Dermis microvascular lymphatic vessel endothelial cell (primary cell): ENCODE measurements at regions not wholly inside any gene's neighbourhood (a gene's known extent, or its start where the extent isn't known, plus 50 kb on each side); places are given as distances from the start of the nearest gene placed in this dataset.

Experiments used
- DNase-seq, 2 donors: peaks; one replicate each; pipeline versions ENCODE4 v3.0.0 to v3.0.0-alpha.2; 2010; ENCODE audit warnings: low read depth in 2 of 2

DNA sequence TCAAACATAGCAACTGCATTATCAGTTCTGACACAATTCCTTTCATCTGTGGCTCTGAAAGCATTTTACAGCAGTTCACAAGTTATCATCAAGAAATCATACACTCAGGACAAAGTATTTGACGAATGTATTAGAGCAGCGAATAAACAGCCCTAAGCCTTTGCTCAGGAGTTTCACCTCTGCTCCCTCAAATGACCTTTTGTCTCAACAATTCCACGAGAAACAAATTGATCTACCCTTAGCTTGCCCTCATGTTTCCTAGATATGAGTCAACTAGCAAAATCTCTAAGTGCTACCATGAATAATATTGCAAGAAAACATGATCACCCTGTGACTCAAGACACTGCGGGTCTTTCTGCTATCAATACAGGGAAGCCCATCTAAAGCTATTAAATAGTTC is 396.1 kb downstream of the EFNB2 start:
- DNase-seq = peak in 1 of 2 donors; percentile 60

DNA sequence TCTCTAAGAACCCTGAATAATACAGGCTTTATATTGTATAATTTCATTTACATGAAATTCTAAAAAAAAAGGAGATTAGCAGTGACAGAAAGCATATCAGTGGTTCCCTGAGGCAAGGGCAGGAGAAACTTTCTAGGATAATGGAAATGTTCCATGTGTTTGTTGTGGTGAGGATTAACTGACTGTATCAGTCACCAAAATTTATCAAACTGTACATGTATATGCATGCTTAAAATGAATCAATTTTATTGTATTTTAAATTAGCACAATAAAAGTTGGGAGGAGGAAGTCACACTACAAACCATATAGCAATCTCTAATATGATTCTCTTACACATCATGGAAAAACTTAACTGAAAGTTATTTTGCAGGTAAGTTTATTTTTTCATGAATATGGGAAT is 396.8 kb downstream of the EFNB2 start:
- DNase-seq = no peak

DNA sequence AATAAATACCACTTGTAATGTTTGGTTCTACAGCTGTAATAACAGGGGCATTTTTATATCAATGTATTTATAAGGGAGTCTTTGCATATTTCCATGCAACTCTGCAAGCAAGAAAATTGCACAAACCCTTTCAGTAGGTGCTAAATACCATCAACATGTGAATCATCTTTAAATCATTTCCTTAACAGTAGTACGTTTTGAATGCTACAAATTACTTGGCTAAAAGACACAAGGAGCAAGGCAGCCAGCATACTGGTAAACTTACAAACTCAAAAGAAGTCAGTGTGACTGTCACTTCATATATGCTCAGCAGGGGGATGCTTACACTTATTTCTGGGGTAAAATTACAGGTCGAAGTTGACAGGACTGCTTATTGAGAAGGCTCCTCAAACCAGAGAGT is 402.4 kb downstream of the EFNB2 start:
- peak in 1 of 2 donors; percentile 73 for DNase-seq

DNA sequence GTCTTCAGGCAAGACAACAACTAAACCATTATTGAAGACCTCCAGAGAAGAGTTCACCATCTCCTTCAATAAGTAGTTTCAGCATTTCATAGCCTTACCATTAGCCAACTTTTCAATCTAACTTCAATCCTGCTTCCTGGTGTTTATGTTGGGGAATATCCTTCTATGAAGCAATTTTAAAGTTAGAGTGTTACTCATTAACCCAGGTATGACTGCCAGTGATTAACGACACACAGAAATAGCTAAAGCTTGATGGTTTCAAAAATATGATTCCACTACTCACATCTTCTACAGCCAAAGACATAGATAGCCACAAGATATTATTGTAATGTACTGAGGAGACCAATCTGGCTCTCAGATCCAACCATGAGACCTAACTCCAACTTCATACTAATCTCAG is 403.2 kb downstream of the EFNB2 start:
- DNase-seq = no peak

DNA sequence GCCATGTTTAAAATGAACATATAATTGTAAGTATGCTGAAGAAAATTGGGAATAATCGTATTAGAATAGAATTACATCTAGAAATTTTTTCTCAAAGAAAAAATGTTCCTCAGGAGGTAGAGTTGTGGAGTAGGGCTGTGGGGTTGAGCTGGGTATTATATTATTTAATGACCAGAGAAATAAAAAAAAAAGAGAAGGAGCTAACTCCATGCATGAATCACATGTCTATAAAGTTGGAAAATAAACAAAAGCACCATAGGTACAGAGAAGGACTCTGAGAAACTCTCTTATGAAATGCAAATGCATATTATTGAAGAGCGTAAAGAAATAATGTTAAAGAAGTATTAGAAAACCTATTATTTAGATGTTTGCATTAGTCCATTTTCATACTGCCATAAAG is 405.5 kb downstream of the EFNB2 start:
- no peak for DNase-seq

DNA sequence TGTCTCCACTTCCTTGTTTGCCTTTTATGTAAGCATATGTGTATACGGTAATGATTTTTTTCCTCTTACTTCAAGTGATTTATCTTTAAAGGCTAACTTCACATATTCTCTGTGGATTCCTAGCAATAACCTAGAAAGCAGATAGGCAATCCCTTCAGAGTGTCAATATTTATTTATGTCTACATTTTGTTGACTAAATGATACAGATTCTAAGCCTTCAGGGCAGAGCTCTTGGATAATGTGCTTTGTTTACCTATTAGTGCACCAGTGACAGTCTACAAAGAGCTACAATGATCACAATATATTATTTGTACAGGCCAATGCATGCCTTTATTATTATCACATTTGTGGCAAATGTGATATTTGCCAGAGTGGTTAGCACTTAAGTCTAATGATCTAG is 406.2 kb downstream of the EFNB2 start:
- DNase-seq = no peak

DNA sequence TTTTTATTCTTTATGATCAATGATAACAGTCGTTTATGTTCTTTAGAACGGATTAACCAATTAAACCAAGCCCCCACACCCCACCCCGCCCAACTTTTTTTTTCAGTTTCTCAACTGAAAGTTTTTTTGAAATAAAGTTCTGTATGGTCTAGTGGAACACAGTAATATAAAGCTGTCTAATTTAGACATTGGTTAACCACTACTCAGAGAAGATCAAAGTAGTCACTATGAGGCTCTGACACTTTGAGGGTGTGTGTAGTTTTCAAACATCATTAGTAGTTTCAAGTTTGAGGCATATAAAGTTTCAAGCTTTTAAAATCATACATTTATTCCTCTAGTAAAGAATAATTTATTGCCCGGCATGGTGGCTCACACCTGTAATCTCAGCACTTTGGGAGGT is 413.2 kb downstream of the EFNB2 start:
- no peak for DNase-seq

DNA sequence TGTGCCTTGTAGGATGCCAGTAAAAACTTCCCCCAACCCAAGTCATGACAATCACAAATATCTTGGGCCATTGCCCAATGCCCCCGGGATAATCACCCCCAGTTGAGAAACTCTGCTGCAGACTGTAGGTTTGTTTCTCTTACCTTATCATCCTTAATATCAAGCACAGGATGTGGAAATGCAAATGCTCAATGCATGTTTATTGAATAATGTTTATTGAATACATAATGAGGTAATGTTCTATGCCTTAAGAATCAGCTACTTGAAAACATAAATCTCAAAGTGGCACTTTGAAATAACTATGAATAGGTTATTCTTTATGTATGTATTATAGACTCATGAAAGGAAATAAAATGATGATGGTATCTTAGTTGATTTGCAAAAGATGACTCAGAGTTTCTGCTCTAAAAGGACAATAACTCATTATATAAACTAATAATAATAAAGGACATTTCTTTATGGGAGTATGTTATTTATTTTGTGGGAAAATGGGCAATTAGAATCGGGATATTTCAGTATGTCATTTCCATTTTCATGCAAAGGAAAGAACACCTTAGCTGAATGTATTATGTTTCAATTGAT is 414.2 kb downstream of the EFNB2 start:
- DNase-seq = peak in 1 of 2 donors; percentile 53

DNA sequence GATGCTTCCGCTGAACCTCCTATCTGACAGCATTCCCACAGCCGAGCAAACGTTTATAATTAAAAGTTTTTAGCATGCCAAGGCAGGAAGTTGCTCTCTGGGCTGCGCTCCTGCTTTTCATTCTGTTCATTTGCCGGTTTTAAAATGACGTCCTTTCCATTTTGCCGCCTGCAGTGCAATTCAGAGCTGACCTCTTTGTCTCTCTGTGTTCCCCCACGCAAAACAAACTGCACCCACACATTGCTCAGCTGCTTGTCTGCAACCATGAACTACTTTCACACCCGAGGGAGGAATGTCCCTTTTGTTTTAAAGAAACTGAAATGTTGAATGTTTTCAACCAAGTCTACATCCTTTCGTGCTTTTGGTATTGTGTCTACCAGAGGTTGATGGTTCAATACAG is 416.5 kb downstream of the EFNB2 start:
- peak in 1 of 2 donors; percentile 27 for DNase-seq

DNA sequence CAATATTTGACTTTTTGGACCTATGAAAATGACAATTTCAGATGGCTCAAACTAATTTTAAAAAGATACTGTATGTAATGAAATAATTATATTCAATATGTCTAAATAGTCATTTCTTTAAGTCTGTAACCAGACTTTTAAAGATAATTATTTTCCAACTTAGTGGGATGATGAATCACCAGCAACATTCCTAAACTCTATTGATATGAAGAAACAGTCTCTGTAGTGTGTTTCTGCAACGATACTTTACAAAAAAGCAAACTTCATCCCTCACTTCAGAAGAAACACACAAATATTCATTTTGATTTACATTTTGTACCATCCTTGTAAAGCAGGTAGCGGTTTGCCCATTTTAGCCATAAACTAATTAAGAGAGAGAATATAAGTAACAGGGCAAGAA is 417.4 kb downstream of the EFNB2 start:
- no peak for DNase-seq

DNA sequence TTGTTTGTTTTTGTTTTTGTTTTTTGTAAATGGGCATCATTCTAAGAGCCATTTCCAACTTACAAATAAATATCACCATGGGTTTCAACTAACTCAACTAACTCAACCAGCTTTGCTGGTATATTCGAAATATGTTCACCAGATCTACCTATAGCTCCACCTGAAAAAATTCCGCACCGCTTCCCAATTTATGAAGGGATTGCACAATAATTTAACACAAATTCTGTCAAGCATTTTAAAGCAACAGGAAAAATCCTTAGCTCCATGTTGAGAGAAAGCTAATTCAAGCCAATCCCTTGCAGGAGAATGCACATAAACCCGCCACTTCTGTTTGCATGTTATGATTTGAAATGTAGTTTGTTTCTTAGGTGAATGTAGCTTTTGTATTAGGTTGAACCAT is 417.8 kb downstream of the EFNB2 start:
- DNase-seq = no peak

DNA sequence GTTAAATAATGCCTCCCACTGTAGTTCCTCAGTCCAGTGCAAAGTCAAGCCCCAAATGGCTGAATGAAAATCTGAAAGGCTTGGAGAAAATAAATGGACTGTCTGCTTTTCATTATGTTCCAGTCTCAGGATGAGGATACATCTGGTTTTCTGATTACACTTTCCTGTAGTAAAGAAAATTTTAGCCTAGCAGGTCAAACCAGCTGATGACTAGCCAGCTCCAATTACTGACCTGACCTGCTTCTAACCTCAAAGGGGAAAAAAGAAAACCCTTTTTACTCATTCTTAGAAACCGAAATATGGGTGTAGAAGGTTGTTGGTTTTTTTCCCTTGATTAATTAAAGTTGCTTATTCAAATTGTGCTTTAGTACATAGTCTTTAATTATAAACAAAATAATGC is 418.4 kb downstream of the EFNB2 start:
- peak; percentile 31 to 89 for DNase-seq

DNA sequence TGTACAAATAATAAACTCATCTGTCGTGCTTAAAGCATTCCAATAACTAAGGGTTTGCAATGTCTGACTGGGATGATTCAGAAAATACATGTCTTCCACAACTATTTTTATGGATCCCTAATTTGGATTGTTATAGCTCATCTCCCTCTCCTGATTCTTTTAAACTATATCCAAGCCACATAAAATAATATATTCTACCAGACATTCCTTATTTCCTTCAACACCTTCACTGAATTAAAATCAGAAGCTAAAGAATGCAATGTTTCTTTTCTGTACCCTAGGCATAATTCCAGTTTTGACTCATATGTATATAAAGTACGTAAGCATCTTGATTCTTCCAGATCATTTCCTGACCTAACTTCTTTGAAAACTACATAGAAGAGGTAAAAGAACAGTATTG is 420.4 kb downstream of the EFNB2 start:
- DNase-seq = no peak

DNA sequence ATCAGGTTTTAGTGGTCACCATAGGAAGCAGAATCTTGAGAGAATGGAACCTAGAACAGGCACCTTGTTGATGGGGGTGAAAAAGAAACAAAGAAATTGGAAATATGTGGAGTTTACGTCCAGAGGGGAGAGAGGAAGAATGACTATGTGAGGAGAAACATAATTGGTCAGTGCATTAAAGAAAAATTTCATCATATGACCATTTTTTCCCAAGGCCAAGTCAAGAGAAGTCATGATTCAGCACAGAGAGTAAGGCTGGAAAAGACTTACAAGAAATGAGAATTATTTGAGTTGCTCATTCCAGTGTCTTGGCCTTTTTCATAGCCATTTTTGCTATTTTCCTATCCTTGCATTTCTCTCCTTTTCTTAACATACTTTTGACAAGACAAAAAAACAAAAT is 421.7 kb downstream of the EFNB2 start:
- no peak for DNase-seq

DNA sequence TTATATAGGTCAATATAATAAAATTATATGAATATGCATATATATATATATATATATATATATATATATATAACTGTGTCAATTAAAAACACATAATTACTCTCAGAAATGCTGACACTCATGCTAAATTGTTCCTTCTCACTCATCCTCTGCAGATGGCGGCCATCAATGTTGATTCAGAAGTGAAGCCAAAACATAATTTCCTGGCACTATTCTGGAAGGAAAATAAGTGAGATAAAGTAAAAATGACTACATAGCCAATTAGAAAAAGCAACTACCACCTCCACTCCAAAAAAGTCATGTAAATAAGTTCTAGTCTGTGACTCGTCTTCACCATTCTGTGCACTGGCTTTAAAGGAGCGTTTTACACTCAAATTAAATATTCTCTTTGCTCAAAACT is 423.3 kb downstream of the EFNB2 start:
- peak in 1 of 2 donors; percentile 65 for DNase-seq

DNA sequence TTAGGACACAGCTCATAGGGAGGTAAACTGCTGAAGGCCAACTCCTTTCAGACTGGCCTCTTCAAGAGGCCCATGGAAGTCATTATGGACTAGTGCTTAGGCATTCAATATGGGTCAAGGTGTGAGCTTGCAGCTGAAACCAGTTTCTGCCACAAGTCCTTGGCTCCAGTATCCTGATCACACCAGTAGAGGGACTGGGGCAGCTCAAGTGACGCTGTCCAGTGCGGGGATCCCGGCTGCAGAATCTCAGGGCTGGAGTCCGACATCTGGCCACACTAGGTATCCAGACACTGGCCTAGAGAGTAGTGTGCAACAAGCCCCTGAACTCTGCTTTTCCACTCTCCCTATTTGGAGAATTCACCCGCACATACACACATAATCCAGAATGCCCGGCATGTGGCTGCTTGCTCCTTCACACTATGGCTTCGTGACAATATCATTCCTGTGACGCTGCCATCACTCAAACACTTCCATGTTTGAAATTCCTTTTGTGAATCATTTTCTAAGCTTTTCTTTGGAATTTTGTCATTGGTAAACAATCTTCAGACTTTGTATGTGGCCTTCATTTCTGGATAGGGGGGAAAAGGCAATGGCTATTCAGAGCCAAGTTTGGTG is 425.1 kb downstream of the EFNB2 start:
- DNase-seq = no peak

DNA sequence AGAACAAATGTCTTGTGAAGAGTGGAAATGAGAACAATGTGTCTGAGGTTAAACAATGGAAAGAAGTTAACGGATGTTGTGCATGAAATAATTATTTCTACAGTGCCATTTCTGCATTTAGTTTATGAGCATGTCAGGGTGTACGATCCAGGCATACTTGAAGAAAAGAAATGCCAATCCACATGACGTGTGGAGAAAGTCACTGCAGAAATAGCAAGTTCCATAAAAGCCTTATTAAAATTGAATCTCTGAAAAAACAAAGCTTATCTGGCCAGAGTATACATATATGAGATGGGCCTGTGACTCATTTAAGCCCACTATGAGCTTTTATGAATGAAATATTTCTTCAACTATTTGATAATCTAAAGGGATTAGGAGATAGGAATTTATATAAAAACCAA is 426.1 kb downstream of the EFNB2 start:
- peak in 1 of 2 donors; percentile 74 for DNase-seq

DNA sequence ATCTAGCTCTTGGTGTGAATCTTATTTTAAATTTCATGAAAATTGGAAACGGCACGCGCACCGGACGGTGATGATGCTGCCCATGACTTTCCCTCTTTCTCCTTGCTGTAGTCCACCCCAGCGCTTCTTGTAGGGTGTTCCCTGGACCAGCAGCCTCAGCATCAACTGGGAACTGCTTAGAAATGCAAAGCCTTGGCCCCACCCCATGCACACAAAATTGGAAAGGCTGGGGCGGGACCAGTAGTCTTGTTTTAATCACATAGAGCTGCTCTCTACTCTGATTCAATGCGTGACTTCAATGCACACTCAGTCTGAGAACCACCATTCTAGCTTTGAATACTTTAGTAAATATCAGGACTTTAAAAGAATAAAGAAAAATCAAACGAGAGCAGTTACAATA is 427.1 kb downstream of the EFNB2 start:
- DNase-seq = no peak

DNA sequence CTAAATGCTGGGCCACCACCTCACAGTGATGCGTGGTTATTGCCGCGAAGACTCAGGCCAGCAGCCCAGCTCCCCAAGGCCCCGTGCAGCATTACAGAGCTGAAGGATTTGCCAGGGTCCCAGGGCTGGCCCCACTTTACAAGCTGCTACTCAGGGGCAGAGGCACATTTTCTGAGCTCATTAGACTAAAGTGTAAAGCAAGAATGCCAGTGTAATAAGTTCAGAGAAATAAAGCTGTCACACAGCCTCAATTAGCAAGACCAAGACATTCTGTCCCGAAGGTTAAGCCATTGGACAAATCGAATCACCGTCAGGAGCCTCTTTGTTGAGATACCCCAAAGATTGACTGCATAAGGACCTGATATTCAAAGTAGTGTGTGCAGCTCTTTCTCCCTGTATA is 428.4 kb downstream of the EFNB2 start:
- no peak for DNase-seq

DNA sequence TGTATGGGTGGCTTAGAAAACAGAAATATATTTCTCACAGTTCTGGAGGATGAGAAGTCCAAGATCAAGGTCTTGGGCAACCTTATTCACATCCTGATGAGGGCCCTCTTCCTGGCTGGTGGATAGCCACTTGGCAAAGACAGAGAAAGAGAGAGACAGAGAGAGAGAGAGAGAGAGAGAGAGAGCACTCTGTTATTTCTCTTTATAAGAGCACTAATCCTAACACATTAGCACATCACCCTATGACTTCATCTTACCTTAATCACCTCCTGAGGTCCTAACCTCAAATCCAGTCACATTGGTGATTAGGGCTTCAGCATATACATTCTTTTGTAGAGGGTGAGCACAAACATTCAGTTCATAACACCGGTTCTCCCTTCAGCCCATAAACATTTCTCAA is 430.3 kb downstream of the EFNB2 start:
- DNase-seq = no peak

DNA sequence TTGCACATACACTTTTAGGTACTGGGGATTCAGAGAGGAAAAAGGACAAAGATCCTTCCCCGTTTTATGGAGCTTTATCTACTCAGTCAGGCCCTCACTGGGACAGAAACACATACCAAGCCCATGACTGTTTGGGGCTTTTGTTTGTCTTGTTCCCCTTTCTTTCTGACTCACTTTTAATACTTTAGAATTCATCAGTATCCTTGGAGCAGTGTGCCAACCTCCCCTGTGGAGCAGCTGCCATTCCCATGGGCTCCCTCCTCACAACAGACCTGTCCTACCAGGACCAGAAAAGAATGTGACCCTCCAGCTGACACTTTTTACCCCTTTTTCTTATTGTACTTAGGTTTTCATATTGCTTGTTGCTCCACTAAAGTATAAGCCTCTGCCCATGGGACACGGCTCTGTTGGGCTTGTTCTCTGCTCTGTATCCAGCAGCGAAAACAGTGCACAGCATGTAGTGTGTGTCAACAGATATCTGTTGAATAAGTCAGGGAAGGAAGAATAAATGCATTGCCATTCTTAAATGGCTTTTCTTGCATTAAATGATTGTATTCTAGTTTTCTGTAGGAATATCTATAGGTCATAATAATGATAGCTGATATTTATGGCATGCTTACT is 431.1 kb downstream of the EFNB2 start:
- peak in 1 of 2 donors; percentile 70 for DNase-seq

DNA sequence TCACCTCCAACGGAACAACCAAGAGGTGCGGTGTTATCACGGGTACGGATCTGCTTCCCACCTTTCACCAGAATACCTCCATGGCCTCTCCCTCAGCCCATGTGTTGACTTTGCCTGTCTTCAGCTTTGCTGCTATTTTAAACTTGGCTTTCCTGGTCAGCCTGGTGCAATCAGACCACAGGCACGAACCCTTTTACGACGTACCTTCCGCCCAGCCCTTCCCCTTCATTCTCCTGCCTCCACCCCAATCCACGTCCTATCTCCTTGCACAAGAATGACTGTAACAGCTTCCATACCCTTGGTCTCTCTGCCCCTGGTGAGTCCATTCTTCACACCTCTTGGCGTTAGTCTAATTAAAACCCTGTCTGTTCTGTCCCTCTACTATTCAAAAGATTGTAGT is 431.7 kb downstream of the EFNB2 start:
- DNase-seq = peak in 1 of 2 donors; percentile 13

DNA sequence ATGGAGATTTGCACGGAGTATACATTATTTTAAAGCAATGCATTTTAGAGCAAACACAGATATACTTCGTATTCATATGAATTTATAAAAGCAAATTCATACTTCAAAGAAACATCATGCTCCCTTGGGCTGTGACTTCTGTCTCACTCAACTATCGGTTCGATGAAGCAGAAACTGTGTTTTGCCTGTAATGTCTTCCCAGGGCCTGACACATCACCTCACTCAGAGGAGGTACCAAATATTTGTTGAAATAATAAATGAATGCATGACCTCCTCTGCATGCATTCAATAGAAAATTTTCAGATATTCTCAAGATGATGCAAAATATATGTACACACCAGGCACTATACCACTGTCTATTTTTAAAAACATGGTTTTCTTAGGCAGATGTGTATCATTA is 432.7 kb downstream of the EFNB2 start:
- no peak for DNase-seq
